Stimulated activated CD4-positive, alpha-beta T cell treated with anti-CD3 and anti-CD28 coated beads, Interleukin-2, amount 100 ng/mL, for 24 hours (primary cell): ENCODE measurements at regions not wholly inside any gene's neighbourhood (a gene's known extent, or its start where the extent isn't known, plus 50 kb on each side); places are given as distances from the start of the nearest gene placed in this dataset.
A peak's percentile ranks its signal among the peaks of the same experiment; 100 is the strongest.

Experiments
- DNase-seq, 2 donors: peaks; one replicate each; pipeline ENCODE4 v3.0.0-alpha.2; 2020

DNA sequence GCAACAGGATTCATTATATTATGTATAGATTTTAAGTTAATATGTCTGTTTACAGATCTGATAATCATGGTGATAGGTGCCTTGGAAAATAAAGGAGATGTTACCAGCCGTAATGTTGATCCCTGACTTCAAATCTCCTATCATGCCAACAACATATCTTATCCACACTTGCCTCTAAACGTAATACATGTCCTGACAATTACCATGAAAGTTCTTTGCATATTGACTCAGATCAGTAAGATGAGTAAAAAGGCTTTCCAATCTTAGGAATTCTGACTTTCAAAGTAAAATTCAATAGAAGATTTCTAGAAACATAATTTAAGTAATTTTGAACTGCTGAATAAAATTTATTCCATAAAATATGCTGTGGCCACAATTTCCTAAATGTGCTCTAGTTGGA is 513.3 kb downstream of the ANKRD50 start:
- DNase-seq = no peak

GRCh38 chr4:124199755-124200154 is 512.8 kb downstream of the ANKRD50 start:
- no peak for DNase-seq

GRCh38 chr4:124201636-124202035 is 510.9 kb downstream of the ANKRD50 start:
- DNase-seq = no peak

- no peak for DNase-seq
These were observed 510.4 kb downstream of the ANKRD50 start for GRCh38 chr4:124202099-124202498.

DNA sequence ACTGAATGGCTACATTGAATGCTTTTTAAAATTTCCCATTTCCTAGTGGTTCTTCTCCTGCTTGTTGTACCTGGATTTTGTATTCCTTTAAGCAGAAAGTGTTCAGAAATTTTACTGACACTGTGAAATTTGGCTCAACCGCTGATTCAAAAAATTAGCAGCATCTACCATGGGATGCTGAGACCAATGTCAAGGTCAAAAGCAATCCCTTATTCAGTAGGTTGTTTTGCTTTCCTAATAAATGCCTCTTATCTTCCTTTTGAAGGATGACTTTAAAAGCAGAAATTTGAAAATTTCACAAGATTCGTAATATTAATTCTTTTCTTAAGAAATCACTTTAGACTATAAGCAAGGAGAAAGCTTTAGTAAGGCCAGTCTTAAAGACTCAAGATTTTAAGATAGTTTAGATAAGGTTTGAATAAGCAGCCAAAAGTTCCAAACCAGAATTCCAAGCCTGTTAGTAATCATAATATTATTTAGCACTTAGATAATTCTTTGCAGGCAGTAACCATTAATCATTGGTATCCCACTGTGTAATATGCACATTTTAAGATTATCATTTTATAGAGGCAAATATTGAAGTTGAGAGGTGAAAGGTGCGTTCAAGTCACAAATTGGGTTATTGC is 508.8 kb downstream of the ANKRD50 start:
- no peak for DNase-seq

DNA sequence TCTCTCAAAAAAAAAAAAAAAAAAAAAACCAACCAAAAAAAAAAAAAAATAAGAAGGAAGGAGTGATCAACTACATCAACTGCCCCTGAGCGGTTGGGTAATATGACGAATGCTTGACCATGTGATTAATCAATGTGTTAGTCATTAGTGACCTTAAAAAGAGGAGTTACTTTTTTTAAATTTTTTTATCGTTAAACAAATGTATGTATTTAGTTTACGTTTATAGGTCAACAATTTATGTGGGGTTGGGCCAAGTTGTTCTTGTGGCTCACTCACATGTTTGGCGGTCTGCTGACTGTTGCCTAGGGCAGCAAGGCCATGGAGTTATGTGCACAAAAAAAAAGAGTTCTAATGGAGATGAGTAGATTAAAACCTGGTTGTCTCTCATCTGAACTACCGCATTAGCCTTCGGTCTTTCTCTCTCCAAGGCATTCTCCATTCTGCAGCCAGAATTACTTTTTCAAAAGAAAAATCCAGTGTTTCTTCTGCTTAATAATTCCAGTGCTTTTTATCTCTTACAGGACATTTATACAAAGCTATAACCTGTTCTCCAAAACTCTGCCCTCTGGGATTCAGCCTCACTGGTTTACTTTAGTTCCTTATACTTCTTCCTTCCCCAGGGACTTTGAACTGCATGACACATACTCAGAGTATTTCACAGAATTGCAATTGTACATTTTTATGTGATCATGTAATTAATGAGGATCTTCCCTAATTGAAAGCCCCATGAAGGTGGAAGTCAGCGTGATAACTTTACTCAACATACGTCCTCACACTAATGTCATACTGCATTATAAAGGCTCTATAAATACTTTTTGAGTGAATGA is 505.5 kb downstream of the ANKRD50 start:
- no peak for DNase-seq

GRCh38 chr4:124209211-124209610 is 503.3 kb downstream of the ANKRD50 start:
- DNase-seq = no peak

DNA sequence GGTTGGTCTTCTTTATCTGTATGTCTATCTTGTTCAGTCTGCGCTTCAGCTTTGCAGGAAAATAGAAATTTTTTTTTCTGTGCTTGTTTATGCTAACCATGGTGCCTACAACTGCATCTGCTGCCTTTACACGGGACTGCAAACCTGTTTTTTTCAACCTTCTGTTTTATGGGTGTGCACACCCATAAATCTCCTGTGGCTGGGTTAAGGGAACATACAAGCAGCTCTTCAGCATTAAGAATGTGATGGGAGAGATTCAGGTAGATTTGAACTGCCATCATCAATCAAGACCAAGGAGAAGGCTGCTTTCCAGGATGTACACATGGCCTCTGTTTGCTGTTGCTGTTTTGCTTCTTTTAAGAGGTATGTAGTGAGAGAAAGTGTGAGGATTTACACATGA is 502.9 kb downstream of the ANKRD50 start:
- DNase-seq = no peak

DNA sequence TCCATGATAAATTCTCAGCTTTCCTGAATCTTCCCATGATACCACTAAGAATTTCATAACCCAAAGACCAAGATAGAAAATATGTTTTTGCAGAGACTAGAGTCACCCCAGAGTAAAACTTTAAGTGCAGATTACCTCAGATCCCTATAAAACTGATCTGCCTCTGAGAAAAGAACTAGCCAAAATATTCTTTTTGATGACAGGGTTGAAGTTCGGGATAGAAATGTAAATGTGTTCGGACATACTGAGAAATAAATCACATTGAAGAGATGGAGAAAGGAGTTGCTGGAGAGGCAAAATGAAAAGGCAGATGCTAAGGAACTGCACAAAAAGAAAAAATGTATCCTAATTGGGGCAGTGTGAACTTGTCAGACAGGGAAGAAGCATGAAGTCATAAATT is 501.8 kb downstream of the ANKRD50 start:
- DNase-seq = no peak

DNA sequence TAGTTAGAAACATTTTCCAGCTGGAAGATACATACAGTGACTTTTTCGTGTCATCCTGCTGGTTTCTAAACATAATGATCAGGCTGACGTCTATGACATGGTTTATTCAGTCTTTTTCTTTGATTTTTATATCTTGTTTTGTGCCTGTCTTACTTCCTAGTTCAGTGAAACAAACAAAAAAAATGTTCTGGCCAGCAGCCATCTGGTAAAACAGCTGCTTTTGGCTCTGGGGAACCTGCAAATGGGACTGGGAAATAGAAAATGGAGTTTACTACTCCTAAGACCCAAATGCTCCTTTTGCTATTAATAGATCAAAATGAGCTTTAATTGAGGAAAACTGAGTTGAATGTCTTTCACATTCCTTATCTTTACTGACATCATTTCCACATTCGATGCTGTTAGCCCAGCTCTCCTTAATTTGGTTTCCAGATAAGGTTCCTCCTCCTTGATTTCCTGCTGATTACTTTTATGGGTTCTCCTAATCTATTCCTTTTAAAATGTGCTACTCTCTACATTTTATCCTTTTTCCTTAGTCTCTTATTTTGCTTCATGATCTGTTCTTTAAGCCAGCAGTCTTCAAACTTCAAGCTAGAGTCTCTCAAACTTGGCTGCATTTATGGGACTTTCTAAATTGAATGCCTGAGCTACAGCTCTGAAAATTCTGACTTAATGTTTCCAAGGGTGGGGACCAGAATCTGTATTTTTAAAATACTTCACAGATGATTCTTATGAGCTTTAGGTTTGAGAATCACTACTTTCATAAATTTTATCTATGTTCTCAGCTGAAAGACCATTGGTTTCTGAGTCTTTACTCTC is 499.5 kb downstream of the ANKRD50 start:
- no peak for DNase-seq

GRCh38 chr4:124219389-124219788 is 493.1 kb downstream of the ANKRD50 start:
- DNase-seq = no peak

- no peak for DNase-seq
These were observed 488.3 kb downstream of the ANKRD50 start for GRCh38 chr4:124224256-124224655.

DNA sequence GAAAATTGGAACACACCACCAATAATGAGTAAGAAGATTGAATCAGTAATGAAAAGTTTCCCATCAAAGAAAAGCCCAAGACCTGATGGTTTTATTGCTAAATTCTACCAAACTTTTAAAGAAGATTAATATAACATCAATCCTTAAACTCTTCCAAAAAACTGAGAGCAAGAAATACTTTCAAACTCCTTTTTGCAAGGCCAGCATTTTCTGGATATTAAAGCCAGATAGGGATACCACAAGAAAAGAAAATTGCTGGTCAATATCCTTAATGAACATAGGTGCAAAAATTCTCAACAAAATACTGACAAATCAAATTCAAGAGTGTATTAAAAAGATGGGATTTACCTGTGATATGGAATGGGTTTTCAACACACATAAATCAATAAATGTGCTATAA is 484.6 kb downstream of the ANKRD50 start:
- no peak for DNase-seq

DNA sequence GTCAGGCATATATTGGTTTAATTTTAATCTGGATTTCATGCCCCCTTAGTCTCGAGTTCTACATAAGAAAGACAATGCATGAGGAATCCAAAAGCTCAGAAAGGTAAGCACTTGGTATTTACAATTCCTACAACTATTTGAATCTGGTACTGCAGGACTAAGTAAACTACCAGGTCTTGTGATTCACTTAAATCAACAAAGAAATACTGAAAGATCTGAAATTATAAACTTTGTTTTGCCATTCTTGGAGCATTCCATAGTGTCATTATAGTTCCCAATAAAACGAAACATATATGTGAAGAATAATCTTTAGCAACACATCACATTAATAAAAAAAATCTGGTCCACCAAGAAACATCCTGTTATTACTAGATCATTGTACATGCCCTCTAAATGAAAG is 482.3 kb downstream of the ANKRD50 start:
- no peak for DNase-seq

DNA sequence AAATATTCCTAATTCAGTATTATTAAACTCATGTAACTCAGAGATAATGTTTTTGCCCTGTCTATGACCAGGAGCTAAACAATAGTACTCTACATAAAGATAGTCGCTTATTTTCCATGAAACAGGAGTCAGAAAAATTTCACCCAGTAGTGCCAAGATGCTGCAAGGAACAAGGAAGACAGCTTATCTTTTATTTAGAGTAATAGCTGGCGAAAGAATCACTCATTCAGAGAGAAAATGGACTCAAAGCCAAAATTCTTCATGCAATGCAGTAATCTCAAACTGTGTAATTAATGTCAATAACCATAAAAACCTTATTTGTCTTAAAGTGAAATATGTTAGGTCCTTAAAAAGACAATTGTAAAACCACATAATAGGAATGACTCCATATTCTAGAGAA is 477.8 kb downstream of the ANKRD50 start:
- no peak for DNase-seq

GRCh38 chr4:124243671-124244366 is 468.7 kb downstream of the ANKRD50 start:
- no peak for DNase-seq

GRCh38 chr4:124253080-124253479 is 459.5 kb downstream of the ANKRD50 start:
- DNase-seq = no peak

- peak; percentile 36 to 40 for DNase-seq
These were observed 450.0 kb downstream of the ANKRD50 start for GRCh38 chr4:124262211-124263179.

GRCh38 chr4:124265701-124266100 is 446.8 kb downstream of the ANKRD50 start:
- no peak for DNase-seq

GRCh38 chr4:124266721-124267120 is 445.8 kb downstream of the ANKRD50 start:
- DNase-seq = no peak

- DNase-seq = no peak
These were observed 436.1 kb downstream of the ANKRD50 start for GRCh38 chr4:124276461-124276860.

- no peak for DNase-seq
These were observed 434.8 kb downstream of the ANKRD50 start for GRCh38 chr4:124277691-124278090.
